IPS DF 6.9 (cell line): ENCODE measurements at regions not wholly inside any gene's neighbourhood (a gene's known extent, or its start where the extent isn't known, plus 50 kb on each side); places are given as distances from the start of the nearest gene placed in this dataset.

Source experiments
- DNase-seq: peaks from one replicate; pipeline ENCODE4 v3.0.0-alpha.2; 2013; ENCODE audit warnings: low read depth, low spot score
- H3K27ac ChIP-seq: one replicate; pipeline ENCODE4 v1.5.1; 2013; ENCODE audit warnings: low read length, control low read depth
- H3K27me3 ChIP-seq: 2 replicates; pipeline ENCODE4 v1.6.1; 2013; ENCODE audit warnings: mild to moderate bottlenecking, low read length; ENCODE audit not compliant: control insufficient read depth, insufficient read depth
- H3K36me3 ChIP-seq: 2 replicates; pipeline ENCODE4 v1.6.1; 2013; ENCODE audit warnings: low read length; ENCODE audit not compliant: control insufficient read depth, insufficient read depth
- H3K4me1 ChIP-seq: 2 replicates; pipeline ENCODE4 v1.6.1; 2013; ENCODE audit warnings: low read length; ENCODE audit not compliant: control insufficient read depth, insufficient read depth
- H3K4me3 ChIP-seq: 2 replicates; pipeline ENCODE4 v1.5.1; 2013; ENCODE audit warnings: mild to moderate bottlenecking, low read length
- H3K9me3 ChIP-seq: 2 replicates; pipeline ENCODE4 v1.6.1; 2013; ENCODE audit warnings: low read length, inconsistent platforms; ENCODE audit not compliant: control insufficient read depth, insufficient read depth
- WGBS: extraction: QIAGEN DNeasy Blood & Tissue Kit; methylation state at CpG from one replicate; pipeline ENCODE4 v1.1.7; 2013; ENCODE audit warnings: mixed read lengths, missing lambda C conversion rate; ENCODE audit not compliant: insufficient read length, insufficient coverage; 5-methylcytosine and 5-hydroxymethylcytosine counted together

- Histone ChIP-seq H3K27ac (no peak overlapping the region), H3K36me3 (no peaks in the 10 kb centered on the region), H3K27me3 (no peaks in the 10 kb centered on the region), H3K4me3 (no peak overlapping the region), H3K4me1 (no peaks in the 10 kb centered on the region), H3K9me3 (no peaks in the 10 kb centered on the region)
- no CpG with 5 or more reads among the region's 1 CpG for WGBS
- DNase-seq = no peak
These were observed 214.7 kb upstream of the SGO1 start for GRCh38 chr3:20400686-20401085.

DNA sequence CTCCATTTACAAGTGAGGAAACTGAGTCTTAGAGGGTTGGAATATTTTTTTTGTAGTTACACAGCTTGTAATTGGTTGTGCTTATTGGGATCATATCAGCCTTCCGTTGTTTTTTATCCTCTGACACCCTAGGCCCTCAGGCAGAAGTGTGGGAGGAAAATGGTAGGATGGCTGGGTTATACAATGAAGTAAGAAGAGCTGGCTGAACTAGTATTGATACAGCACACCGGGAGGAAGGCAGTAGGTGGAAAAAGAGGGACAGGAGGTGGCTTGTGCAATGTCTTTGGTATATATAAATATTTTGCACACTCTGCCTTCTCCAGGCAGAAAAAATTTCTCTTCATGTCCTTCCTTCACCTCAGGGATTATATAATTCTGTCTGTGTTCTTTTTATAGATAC is 214.3 kb upstream of the SGO1 start:
- Histone ChIP-seq H3K4me1 (no peaks in the 10 kb centered on the region), H3K36me3 (no peaks in the 10 kb centered on the region), H3K9me3 (no peaks in the 10 kb centered on the region), H3K27ac (no peak overlapping the region), H3K27me3 (no peaks in the 10 kb centered on the region), H3K4me3 (no peak overlapping the region)
- no CpG with 5 or more reads among the region's 2 CpGs for WGBS
- no peak for DNase-seq

- WGBS = no CpG with 5 or more reads among the region's 3 CpGs
- no peaks in the 10 kb centered on the region for H3K4me1 ChIP-seq
- no peak for DNase-seq
These were observed 210.3 kb upstream of the SGO1 start for GRCh38 chr3:20396335-20396734.

GRCh38 chr3:20395692-20396091 is 209.7 kb upstream of the SGO1 start:
- H3K4me3 ChIP-seq = no peak overlapping the region
- H3K27ac ChIP-seq = no peak overlapping the region
- no peaks in the 10 kb centered on the region for H3K36me3 ChIP-seq
- no peak for DNase-seq
- H3K27me3 ChIP-seq = no peaks in the 10 kb centered on the region
- H3K9me3 ChIP-seq = no peaks in the 10 kb centered on the region
- H3K4me1 ChIP-seq = no peaks in the 10 kb centered on the region
- no CpG with 5 or more reads among the region's 4 CpGs for WGBS

More at GRCh38 chr3:20396335-20396734, 210.3 kb upstream of the SGO1 start:
- Histone ChIP-seq H3K9me3 (no peaks in the 10 kb centered on the region), H3K36me3 (no peaks in the 10 kb centered on the region), H3K27me3 (no peaks in the 10 kb centered on the region), H3K4me3 (no peak overlapping the region), H3K27ac (no peak overlapping the region)

GRCh38 chr3:20394243-20394642 is 208.2 kb upstream of the SGO1 start:
- Histone ChIP-seq H3K36me3 (no peaks in the 10 kb centered on the region), H3K27me3 (no peaks in the 10 kb centered on the region), H3K27ac (no peak overlapping the region), H3K9me3 (no peaks in the 10 kb centered on the region), H3K4me3 (no peak overlapping the region), H3K4me1 (no peaks in the 10 kb centered on the region)
- no CpG with 5 or more reads among the region's 4 CpGs for WGBS
- no peak for DNase-seq

GRCh38 chr3:20391644-20392043 is 205.6 kb upstream of the SGO1 start:
- no peak for DNase-seq
- H3K27ac ChIP-seq = no peak overlapping the region
- H3K27me3 ChIP-seq = no peaks in the 10 kb centered on the region
- no peaks in the 10 kb centered on the region for H3K36me3 ChIP-seq
- H3K9me3 ChIP-seq = no peaks in the 10 kb centered on the region
- no peak overlapping the region for H3K4me3 ChIP-seq
- WGBS = no CpG with 5 or more reads among the region's 3 CpGs
- H3K4me1 ChIP-seq = no peaks in the 10 kb centered on the region

DNA sequence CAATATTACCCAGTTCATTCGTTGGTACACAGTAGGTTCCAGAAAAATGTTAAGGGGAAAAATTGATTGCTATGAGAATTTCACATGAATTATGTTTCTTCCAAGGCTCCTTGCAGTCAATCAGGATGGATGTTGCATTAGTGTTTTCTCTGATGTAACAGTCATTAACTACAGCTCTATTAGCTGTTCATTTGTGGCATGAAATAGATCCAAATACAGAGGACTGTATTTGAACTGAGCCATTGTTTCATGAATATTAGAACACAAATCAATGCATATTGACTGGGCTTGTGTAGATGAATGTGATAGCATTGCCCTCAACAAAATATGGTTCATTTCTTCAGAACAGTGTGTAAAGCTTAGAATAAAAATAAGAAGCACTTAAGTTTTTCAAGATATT is 203.0 kb upstream of the SGO1 start:
- no peaks in the 10 kb centered on the region for H3K9me3 ChIP-seq
- no peaks in the 10 kb centered on the region for H3K27me3 ChIP-seq
- no peak for DNase-seq
- WGBS = no CpG with 5 or more reads among the region's 1 CpG
- H3K36me3 ChIP-seq = no peaks in the 10 kb centered on the region
- H3K4me1 ChIP-seq = no peaks in the 10 kb centered on the region
- no peak overlapping the region for H3K4me3 ChIP-seq
- H3K27ac ChIP-seq = no peak overlapping the region

DNA sequence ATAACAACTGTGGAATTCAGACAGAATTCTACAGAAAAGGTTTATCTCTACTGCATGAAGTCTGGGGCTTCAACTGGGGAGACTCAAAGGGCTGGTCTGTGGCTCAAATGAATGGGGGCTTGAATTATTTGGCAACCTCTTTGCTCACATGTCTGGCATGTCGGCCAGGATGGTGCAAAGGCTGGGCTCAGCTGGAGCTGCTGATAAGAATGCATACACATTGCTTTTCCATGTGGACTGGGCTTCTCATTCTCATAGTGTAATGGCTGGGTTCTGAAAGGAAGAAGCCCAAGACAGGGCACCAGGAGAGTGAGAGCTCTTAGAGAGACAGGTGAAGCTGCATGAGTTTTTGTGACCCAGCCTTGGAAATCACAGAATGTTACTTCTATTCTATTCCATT is 194.3 kb upstream of the SGO1 start:
- Histone ChIP-seq H3K36me3 (no peaks in the 10 kb centered on the region), H3K9me3 (no peaks in the 10 kb centered on the region), H3K27me3 (no peaks in the 10 kb centered on the region), H3K4me3 (no peak overlapping the region), H3K4me1 (no peaks in the 10 kb centered on the region), H3K27ac (no peak overlapping the region)
- no CpG with 5 or more reads among the region's 1 CpG for WGBS
- no peak for DNase-seq

DNA sequence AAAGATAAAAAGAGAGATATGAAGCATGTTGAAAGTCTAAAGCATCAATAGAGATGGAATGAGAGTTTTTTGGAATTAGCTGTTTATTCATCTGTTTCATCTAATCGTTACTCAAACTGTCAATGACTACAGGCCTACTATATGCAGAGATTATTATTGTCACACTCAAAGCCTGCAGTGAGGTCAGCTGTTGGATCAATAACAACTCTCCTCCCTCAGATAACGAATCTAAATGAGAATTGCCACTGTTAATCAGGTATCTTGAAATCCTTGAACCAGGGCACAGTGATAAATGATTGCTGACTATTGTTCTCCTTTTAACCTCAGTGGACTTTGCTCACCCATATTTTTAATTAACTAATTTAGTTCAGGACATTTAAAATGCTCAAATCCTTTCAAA is 192.3 kb upstream of the SGO1 start:
- Histone ChIP-seq H3K4me3 (no peak overlapping the region), H3K9me3 (no peaks in the 10 kb centered on the region), H3K4me1 (no peaks in the 10 kb centered on the region), H3K36me3 (no peaks in the 10 kb centered on the region), H3K27ac (no peak overlapping the region), H3K27me3 (no peaks in the 10 kb centered on the region)
- no CpG with 5 or more reads among the region's 2 CpGs for whole genome bisulfite sequencing
- DNase-seq = no peak

DNA sequence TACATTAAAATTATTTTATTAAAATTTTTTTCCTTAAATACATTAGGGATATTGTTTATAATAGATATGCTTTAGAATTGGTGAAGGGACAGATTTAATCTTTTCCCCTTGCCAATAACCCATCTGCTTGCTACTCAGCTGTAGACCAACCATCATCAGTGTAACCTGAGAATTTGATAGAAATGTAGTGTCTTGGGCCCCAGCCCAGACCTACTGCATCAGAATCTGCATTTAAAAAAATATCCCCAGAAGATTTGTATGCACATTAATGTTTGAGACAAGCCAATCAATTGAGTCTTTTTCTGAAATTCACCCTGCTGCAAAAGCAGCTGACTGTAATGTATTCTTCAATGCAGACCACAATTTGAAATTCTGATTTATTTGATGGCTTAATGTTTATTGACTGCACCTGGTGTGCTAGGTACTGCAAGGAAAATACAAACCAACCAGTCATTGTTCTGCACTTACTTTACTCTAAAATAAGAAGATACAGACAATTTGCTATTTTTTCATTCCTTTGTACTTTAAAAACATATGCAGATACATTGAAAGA is 190.7 kb upstream of the SGO1 start:
- Histone ChIP-seq H3K27me3 (no peaks in the 10 kb centered on the region), H3K27ac (no peak overlapping the region)

GRCh38 chr3:20375302-20375701 is 189.3 kb upstream of the SGO1 start:
- H3K4me3 ChIP-seq = no peak overlapping the region
- H3K36me3 ChIP-seq = no peaks in the 10 kb centered on the region
- no peaks in the 10 kb centered on the region for H3K4me1 ChIP-seq
- no peaks in the 10 kb centered on the region for H3K27me3 ChIP-seq
- WGBS = no CpG with 5 or more reads among the region's 2 CpGs
- H3K27ac ChIP-seq = no peak overlapping the region
- no peaks in the 10 kb centered on the region for H3K9me3 ChIP-seq
- DNase-seq = no peak

More for the DNA sequence above, 190.7 kb upstream of the SGO1 start:
- H3K4me3 ChIP-seq = no peak overlapping the region
- no peaks in the 10 kb centered on the region for H3K4me1 ChIP-seq
- no peak for DNase-seq
- H3K9me3 ChIP-seq = no peaks in the 10 kb centered on the region
- no peaks in the 10 kb centered on the region for H3K36me3 ChIP-seq
